ENCODE measurements at regions not wholly inside any gene's neighbourhood (a gene's known extent, or its start where the extent isn't known, plus 50 kb on each side); places are given as distances from the start of the nearest gene placed in this dataset.

- peak; percentile 28 for DNase-seq
Measured at GRCh38 chr1:227370533-227371254, 52.4 kb upstream of the CDC42BPA start.

GRCh38 chr1:227369102-227369760 lies 50.9 kb upstream of the CDC42BPA start:
- no peak for DNase-seq
